ENCODE measurements at regions not wholly inside any gene's neighbourhood (a gene's known extent, or its start where the extent isn't known, plus 50 kb on each side); places are given as distances from the start of the nearest gene placed in this dataset.
"Not testable (repeated sequence)": the region's sequence is repeated elsewhere in the genome, so short reads cannot be mapped to it uniquely, and the experiment has no call there.

GRCh38 chr6:85062884-85063283, 298.5 kb upstream of the TBX18 start:
- in situ Hi-C loops (cut with HindIII; ENCODE audit: low sequenced_read_pairs) = no loop called here
- TF ChIP-seq, protein P1, sequence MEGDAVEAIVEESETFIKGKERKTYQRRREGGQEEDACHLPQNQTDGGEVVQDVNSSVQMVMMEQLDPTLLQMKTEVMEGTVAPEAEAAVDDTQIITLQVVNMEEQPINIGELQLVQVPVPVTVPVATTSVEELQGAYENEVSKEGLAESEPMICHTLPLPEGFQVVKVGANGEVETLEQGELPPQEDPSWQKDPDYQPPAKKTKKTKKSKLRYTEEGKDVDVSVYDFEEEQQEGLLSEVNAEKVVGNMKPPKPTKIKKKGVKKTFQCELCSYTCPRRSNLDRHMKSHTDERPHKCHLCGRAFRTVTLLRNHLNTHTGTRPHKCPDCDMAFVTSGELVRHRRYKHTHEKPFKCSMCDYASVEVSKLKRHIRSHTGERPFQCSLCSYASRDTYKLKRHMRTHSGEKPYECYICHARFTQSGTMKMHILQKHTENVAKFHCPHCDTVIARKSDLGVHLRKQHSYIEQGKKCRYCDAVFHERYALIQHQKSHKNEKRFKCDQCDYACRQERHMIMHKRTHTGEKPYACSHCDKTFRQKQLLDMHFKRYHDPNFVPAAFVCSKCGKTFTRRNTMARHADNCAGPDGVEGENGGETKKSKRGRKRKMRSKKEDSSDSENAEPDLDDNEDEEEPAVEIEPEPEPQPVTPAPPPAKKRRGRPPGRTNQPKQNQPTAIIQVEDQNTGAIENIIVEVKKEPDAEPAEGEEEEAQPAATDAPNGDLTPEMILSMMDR (IDR thresholded peaks at IDR 0.05; ENCODE audit: low read depth, low read length, missing control alignments) = no peak
- no peak for DNase-seq (ENCODE audit: low read depth)
- H3K4me3 ChIP-seq (ENCODE audit: low read depth, low read length) = no peak overlapping the region

GRCh38 chr6:85058806-85059205, 294.4 kb upstream of the TBX18 start:
- TF ChIP-seq, protein P1 (IDR thresholded peaks at IDR 0.05; ENCODE audit: low read depth, low read length, missing control alignments) = no peak
- no peak for DNase-seq (ENCODE audit: low read depth)
- in situ Hi-C loops (cut with HindIII; ENCODE audit: low sequenced_read_pairs) = no loop called here

GRCh38 chr6:85050149-85050548, 285.8 kb upstream of the TBX18 start:
- in situ Hi-C loops (cut with HindIII; ENCODE audit: low sequenced_read_pairs) = no loop called here
- TF ChIP-seq, protein P1 (IDR thresholded peaks at IDR 0.05; ENCODE audit: low read depth, low read length, missing control alignments) = no peak
- H3K4me3 ChIP-seq (ENCODE audit: low read depth, low read length) = no peak overlapping the region
- DNase-seq (ENCODE audit: low read depth) = no peak

More at GRCh38 chr6:85058806-85059205, 294.4 kb upstream of the TBX18 start:
- H3K4me3 ChIP-seq (ENCODE audit: low read depth, low read length) = no peak overlapping the region

- in situ Hi-C loops (cut with HindIII; ENCODE audit: low sequenced_read_pairs) = no loop called here
- no peak overlapping the region for H3K4me3 ChIP-seq (ENCODE audit: low read depth, low read length)
- no peak for DNase-seq (ENCODE audit: low read depth)
- TF ChIP-seq, protein P1 (IDR thresholded peaks at IDR 0.05; ENCODE audit: low read depth, low read length, missing control alignments) = no peak
These were observed 284.9 kb upstream of the TBX18 start for GRCh38 chr6:85049282-85049681.

DNA sequence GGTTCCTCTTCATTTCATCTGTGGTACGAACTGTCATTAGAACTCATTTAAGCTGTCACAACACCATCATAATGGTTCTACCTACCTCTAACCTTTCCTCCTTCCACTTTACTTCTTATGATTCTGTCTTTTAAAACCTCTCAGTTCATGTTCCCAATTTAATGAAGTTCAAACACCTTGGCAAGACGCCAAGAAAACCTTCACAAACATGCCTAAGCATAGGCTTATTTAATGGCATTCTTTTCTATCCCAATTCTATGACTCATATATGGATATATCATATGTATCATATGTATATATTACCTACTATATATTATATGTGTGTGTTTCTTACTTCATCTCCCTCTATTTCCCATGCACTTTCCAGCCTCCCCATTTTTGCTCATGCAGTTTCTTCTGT, 283.4 kb upstream of the TBX18 start:
- no peak for DNase-seq (ENCODE audit: low read depth)
- H3K4me3 ChIP-seq (ENCODE audit: low read depth, low read length) = no peak overlapping the region
- TF ChIP-seq, protein P1 (IDR thresholded peaks at IDR 0.05; ENCODE audit: low read depth, low read length, missing control alignments) = no peak
- in situ Hi-C loops (cut with HindIII; ENCODE audit: low sequenced_read_pairs) = no loop called here

DNA sequence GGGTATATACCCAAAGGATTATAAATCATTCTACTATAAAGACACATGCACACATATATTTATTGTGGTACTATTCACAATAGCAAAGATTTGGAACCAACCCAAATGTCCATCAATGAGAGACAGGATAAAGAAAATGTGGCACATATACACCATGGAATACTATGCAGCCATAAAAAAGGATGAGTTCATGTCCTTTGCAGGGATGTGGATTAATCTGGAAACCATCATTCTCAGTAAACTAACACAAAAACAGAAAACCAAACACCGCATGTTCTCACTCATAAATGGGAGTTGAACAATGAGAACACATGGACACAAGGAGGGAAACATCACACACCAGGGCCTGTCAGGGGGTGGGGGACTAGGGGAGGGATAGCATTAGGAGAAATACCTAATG, 281.4 kb upstream of the TBX18 start:
- H3K4me3 ChIP-seq (ENCODE audit: low read depth, low read length); in situ Hi-C loops (cut with HindIII; ENCODE audit: low sequenced_read_pairs); DNase-seq (ENCODE audit: low read depth): not testable (repeated sequence)

DNA sequence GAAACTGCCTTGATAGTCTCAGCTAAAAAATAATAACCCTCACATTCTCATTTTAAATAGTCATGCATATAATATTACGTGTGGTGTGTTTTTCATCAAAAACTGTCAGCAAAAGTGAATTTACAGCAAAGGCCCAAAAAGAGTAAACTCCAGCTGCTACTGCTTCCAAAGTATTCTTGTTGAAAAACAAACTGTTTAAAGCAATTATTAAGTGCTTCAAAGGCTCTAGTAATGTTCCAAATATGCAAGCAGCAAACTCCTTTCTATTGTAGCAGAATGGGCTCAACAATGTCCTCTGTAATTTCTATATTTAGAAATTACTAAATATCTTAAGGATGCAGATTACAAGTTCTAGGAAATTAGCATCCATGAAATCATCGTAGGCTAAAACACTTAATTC, 280.0 kb upstream of the TBX18 start:
- in situ Hi-C loops (cut with HindIII; ENCODE audit: low sequenced_read_pairs) = no loop called here
- TF ChIP-seq, protein P1 (IDR thresholded peaks at IDR 0.05; ENCODE audit: low read depth, low read length, missing control alignments) = no peak
- H3K4me3 ChIP-seq (ENCODE audit: low read depth, low read length) = no peak overlapping the region
- no peak for DNase-seq (ENCODE audit: low read depth)

Measured in astrocyte of the cerebellum (primary cell).